ENCODE measurements at regions not wholly inside any gene's neighbourhood (a gene's known extent, or its start where the extent isn't known, plus 50 kb on each side); places are given as distances from the start of the nearest gene placed in this dataset.

DNA sequence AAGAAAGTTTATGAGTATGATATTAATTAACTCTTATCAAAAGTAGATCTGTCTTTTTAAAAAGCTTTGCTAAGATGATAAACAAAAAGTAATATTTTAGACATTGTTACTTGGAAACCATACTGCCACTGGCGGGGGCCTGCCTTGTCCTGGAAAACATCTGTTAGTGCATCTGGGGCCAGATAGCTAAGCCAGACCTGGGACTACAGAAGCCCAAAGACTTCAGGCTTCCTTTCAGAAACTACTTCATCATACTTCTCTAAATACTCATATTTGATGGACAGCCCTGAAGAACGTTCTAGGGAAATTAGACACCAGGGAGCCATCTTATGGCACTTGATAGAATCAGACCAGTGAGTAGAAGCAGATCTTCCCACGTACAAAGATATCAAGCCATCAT, 795.4 kb upstream of the SEMA6D start:
- TF ChIP-seq CTCF (conservative IDR thresholded peaks at IDR 0.05; ENCODE audit: low read depth, low read length) (no peak), EZH2 (IDR thresholded peaks at IDR 0.05; ENCODE audit: borderline replicate concordance, low read depth, low read length, poor library complexity, severe bottlenecking) (no peak)
